ENCODE measurements at regions not wholly inside any gene's neighbourhood (a gene's known extent, or its start where the extent isn't known, plus 50 kb on each side); places are given as distances from the start of the nearest gene placed in this dataset.

GRCh38 chr7:49630513-49630912, 142.9 kb upstream of the VWC2 start (continued):
- TF ChIP-seq ETS1 (IDR thresholded peaks at IDR 0.05) (no peak), ZNF331 (CRISPR knock-in tag; IDR thresholded peaks at IDR 0.05; ENCODE audit: low read depth) (no peak), EZH2phosphoT487 (IDR thresholded peaks at IDR 0.05; ENCODE audit: unreplicated experiment) (no peak), NANOG (IDR thresholded peaks at IDR 0.05; ENCODE audit: borderline replicate concordance) (no peak), ZNF462 (CRISPR knock-in tag; IDR thresholded peaks at IDR 0.05) (no peak), JUNB (IDR thresholded peaks at IDR 0.05; ENCODE audit: unreplicated experiment) (no peak), POLR2AphosphoS5 (IDR thresholded peaks at IDR 0.05; ENCODE audit: low read depth) (no peak)

GRCh38 chr7:49631071-49631815, 142.2 kb upstream of the VWC2 start:
- H3K27ac Mint-ChIP-seq: no peak overlapping the region; the same call in 1 of the 2 replicates
- no peaks in the 10 kb centered on the region for H3K27me3 Mint-ChIP-seq (ENCODE audit: insufficient read depth, low read depth, poor library complexity)
- Histone ChIP-seq H3K4me3 (no peak overlapping the region), H3K27me3 (ENCODE audit: insufficient read depth) (no peaks in the 10 kb centered on the region), H3K27ac (ENCODE audit: low read depth) (no peak overlapping the region), H3K9me2 (ENCODE audit: insufficient read depth) (no peaks in the 10 kb centered on the region), H3K4me1 (ENCODE audit: insufficient read depth) (no peaks in the 10 kb centered on the region), H3K79me2 (replicated peaks; ENCODE audit: insufficient read depth) (no peaks in the 10 kb centered on the region), H2AFZ (peak overlapping the region; percentile 59; the same call in 1 of the 2 replicates), H3F3A (replicated peaks; ENCODE audit: low read depth) (no peaks in the 10 kb centered on the region), H4K20me1 (replicated peaks; ENCODE audit: insufficient read depth) (no peaks in the 10 kb centered on the region), H3K4me2 (no peak overlapping the region), H3K36me3 (ENCODE audit: insufficient read depth) (no peaks in the 10 kb centered on the region)
- no peaks in the 10 kb centered on the region for H3K9me3 Mint-ChIP-seq
- DNase-seq (ENCODE audit: low spot score): no peak
- H3K36me3 Mint-ChIP-seq (ENCODE audit: low read depth): no peaks in the 10 kb centered on the region
- no peak overlapping the region for H3K4me3 Mint-ChIP-seq
- no peak for ATAC-seq
- TF ChIP-seq ZNF114 (CRISPR knock-in tag; IDR thresholded peaks at IDR 0.05) (no peak), EZH2 (IDR thresholded peaks at IDR 0.05; ENCODE audit: low read depth, unreplicated experiment) (no peak), NANOG (IDR thresholded peaks at IDR 0.05; ENCODE audit: borderline replicate concordance) (no peak), CTCF (conservative IDR thresholded peaks at IDR 0.05; ENCODE audit: low read depth in 2 of 2) (no peak), STAT1 (IDR thresholded peaks at IDR 0.05; ENCODE audit: unreplicated experiment) (no peak)
- H3K4me1 Mint-ChIP-seq: peaks cover 4% of the 10 kb centered on the region; the same call in 2 of the 3 replicates

Measured in GM23338 (cell line).